ENCODE measurements at regions not wholly inside any gene's neighbourhood (a gene's known extent, or its start where the extent isn't known, plus 50 kb on each side); places are given as distances from the start of the nearest gene placed in this dataset.

DNA sequence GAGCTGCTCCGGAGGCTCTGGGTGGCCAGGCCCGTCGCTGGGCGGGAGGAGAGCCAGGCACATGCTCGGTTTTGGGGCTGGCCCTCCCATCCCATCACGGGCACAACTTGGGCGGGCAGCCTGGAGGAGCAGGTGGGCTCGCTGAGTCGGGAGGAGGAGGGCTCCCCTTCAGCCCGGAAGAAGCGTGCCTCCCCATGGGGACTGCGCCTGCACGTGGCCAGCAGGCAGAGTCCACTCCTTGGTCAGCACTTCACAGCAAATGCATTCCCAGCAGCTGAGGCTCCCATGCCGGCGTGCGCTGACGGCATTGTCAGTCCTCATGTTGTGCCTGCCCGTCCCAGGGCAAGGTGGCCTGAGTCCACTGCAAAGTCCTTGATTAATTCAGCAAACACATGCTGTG lies 1281.7 kb downstream of the BRD1 start:
- FAIRE-seq (no peak), DNase-seq (ENCODE audit: low read depth) (no peak)
- Histone ChIP-seq H3K4me3 (ENCODE audit: low read depth, low read length) (no peak overlapping the region), H3K36me3 (ENCODE audit: control insufficient read depth, insufficient read depth, low read length) (no peaks in the 10 kb centered on the region), H3K27me3 (ENCODE audit: control insufficient read depth, insufficient read depth, low read length) (no peaks in the 10 kb centered on the region)
- TF ChIP-seq, protein P1, sequence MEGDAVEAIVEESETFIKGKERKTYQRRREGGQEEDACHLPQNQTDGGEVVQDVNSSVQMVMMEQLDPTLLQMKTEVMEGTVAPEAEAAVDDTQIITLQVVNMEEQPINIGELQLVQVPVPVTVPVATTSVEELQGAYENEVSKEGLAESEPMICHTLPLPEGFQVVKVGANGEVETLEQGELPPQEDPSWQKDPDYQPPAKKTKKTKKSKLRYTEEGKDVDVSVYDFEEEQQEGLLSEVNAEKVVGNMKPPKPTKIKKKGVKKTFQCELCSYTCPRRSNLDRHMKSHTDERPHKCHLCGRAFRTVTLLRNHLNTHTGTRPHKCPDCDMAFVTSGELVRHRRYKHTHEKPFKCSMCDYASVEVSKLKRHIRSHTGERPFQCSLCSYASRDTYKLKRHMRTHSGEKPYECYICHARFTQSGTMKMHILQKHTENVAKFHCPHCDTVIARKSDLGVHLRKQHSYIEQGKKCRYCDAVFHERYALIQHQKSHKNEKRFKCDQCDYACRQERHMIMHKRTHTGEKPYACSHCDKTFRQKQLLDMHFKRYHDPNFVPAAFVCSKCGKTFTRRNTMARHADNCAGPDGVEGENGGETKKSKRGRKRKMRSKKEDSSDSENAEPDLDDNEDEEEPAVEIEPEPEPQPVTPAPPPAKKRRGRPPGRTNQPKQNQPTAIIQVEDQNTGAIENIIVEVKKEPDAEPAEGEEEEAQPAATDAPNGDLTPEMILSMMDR (IDR thresholded peaks at IDR 0.05; ENCODE audit: insufficient read depth, low read length, severe bottlenecking), result no peak

- H3K4me3 ChIP-seq (ENCODE audit: low read depth, low read length), result no peak overlapping the region
- H3K36me3 ChIP-seq (ENCODE audit: control insufficient read depth, insufficient read depth, low read length), result no peaks in the 10 kb centered on the region
- TF ChIP-seq, protein P1 (IDR thresholded peaks at IDR 0.05; ENCODE audit: insufficient read depth, low read length, severe bottlenecking), result no peak
- no peaks in the 10 kb centered on the region for H3K27me3 ChIP-seq (ENCODE audit: control insufficient read depth, insufficient read depth, low read length)
- FAIRE-seq, result no peak
- no peak for DNase-seq (ENCODE audit: low read depth)
Observed at GRCh38 chr22:48541401-48542098, 1286.1 kb downstream of the BRD1 start.

DNA sequence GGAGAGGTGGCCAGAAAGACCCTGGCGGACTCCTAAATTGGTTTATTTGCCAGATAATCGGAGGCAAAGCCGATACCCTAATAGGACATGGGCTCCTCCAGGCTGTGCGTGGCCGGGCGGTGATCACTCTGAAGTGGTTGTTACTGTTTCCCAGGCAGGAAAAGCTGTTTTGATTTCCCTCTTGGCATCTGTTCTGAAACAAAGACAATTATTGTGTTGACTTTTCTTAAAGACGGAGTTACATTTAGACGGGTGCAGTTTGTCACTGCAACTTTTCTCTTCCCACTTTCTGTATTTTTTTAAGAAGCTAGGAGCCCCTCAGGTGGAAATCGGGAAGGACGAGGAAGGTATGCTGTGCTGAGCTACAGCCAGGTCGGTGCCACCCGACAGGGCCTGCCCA lies 1288.4 kb downstream of the BRD1 start:
- FAIRE-seq, result no peak
- Histone ChIP-seq H3K27me3 (ENCODE audit: control insufficient read depth, insufficient read depth, low read length) (no peaks in the 10 kb centered on the region), H3K4me3 (ENCODE audit: low read depth, low read length) (no peak overlapping the region), H3K36me3 (ENCODE audit: control insufficient read depth, insufficient read depth, low read length) (no peaks in the 10 kb centered on the region)
- DNase-seq (ENCODE audit: low read depth), result no peak
- TF ChIP-seq, protein P1 (IDR thresholded peaks at IDR 0.05; ENCODE audit: insufficient read depth, low read length, severe bottlenecking), result no peak

DNA sequence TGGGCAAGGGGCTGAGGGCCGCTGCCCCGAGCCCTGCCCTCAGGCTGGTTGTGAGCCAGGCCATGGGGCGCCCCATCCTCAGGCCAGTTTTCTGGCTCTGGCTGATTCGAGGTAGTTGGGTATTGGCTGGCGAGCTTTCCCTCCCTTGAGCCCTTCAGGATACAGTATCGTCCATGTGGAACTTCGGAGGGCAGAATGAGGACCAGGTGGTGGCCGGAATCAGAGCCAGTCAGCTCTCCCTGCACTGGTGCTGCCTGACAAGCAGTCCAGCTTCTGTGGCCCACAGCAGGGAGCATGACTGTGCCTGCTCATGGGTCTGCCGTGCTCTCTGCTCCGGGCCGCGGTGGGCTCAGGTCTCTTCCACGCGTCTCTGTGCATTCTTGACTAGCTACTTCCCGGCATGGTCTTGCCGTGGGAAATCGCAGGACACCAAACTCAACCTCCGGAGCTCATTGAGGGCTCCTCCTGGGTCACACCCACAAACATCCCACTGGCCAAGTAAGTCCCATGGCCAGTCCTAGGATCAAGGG lies 1289.3 kb downstream of the BRD1 start:
- DNase-seq (ENCODE audit: low read depth) (no peak), FAIRE-seq (no peak)
- H3K27me3 ChIP-seq (ENCODE audit: control insufficient read depth, insufficient read depth, low read length), result no peaks in the 10 kb centered on the region
- no peak overlapping the region for H3K4me3 ChIP-seq (ENCODE audit: low read depth, low read length)
- no peaks in the 10 kb centered on the region for H3K36me3 ChIP-seq (ENCODE audit: control insufficient read depth, insufficient read depth, low read length)
- TF ChIP-seq, protein P1 (IDR thresholded peaks at IDR 0.05; ENCODE audit: insufficient read depth, low read length, severe bottlenecking), result no peak

- FAIRE-seq, result no peak
- no peak overlapping the region for H3K4me3 ChIP-seq (ENCODE audit: low read depth, low read length)
- TF ChIP-seq, protein P1 (IDR thresholded peaks at IDR 0.05; ENCODE audit: insufficient read depth, low read length, severe bottlenecking), result no peak
- DNase-seq (ENCODE audit: low read depth), result no peak
- H3K36me3 ChIP-seq (ENCODE audit: control insufficient read depth, insufficient read depth, low read length), result no peaks in the 10 kb centered on the region
- H3K27me3 ChIP-seq (ENCODE audit: control insufficient read depth, insufficient read depth, low read length), result no peaks in the 10 kb centered on the region
Observed at GRCh38 chr22:48537343-48537680, 1290.4 kb downstream of the BRD1 start.

Measured in bronchial epithelial cell (primary cell).